ENCODE measurements at regions not wholly inside any gene's neighbourhood (a gene's known extent, or its start where the extent isn't known, plus 50 kb on each side); places are given as distances from the start of the nearest gene placed in this dataset.

GRCh38 chr5:135217669-135218485 is 181.2 kb downstream of the MACROH2A1 start:
- Histone ChIP-seq H3K36me3 (ENCODE audit: control insufficient read depth, insufficient read depth, low read length) (no peaks in the 10 kb centered on the region), H3K4me3 (ENCODE audit: low read length) (no peak overlapping the region), H3K27me3 (ENCODE audit: control insufficient read depth, insufficient read depth, low read length) (peaks cover 2% of the 10 kb centered on the region), H3K4me1 (ENCODE audit: control insufficient read depth, insufficient read depth, low read length) (peaks cover 3% of the 10 kb centered on the region), H3K9me3 (ENCODE audit: control insufficient read depth, low read depth, low read length) (no peaks in the 10 kb centered on the region), H3K27ac (ENCODE audit: low read length) (no peak overlapping the region)
- DNase-seq, result no peak
- no CpG with 5 or more reads among the region's 11 CpGs for WGBS (ENCODE audit: insufficient coverage, low lambda C conversion rate)

DNA sequence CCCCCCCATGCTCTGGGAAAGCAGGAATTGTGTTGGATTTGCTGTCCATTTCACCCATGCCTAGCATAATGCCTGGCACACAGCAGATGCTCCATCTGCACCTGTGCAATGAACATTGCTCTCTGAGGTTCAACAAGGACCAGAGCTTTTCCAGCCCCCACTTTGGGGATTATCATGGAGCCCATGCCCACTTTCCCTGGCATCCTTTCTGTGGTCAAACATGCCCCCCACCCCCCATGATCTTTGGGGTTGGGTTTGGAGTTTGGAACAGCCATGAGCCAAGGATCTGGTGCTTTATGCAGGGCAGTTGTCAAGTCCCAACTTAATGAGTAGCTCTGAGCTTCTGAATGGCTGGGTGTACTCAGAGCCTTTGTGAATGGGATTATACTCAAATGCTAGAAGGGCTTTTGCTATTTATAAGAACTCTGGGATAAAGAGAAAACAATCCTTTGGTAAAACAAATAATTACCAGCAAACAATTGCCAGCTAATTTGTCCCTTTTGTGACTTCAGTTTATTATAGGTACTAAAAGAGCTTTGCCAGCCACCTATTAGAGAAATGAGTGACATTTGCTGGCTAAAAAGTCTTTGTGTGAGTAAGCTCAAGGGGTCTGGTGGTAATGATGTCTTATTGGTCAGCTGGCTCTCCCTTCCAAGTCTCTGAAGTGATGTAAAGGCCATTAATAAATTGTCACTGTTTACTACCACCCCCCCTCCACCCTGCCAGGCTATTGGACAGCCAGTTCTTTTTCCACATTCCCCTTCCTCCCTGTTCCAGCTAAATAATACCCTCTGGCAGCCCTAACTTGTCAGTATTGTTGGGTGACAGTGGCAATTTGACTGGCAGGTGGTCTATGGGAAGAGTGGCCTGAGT is 182.3 kb downstream of the MACROH2A1 start:
- Histone ChIP-seq H3K4me3 (ENCODE audit: low read length) (no peak overlapping the region), H3K36me3 (ENCODE audit: control insufficient read depth, insufficient read depth, low read length) (no peaks in the 10 kb centered on the region), H3K27ac (ENCODE audit: low read length) (no peak overlapping the region), H3K9me3 (ENCODE audit: control insufficient read depth, low read depth, low read length) (no peaks in the 10 kb centered on the region), H3K4me1 (ENCODE audit: control insufficient read depth, insufficient read depth, low read length) (peaks cover 3% of the 10 kb centered on the region), H3K27me3 (ENCODE audit: control insufficient read depth, insufficient read depth, low read length) (peaks cover 2% of the 10 kb centered on the region)
- no peak for DNase-seq

DNA sequence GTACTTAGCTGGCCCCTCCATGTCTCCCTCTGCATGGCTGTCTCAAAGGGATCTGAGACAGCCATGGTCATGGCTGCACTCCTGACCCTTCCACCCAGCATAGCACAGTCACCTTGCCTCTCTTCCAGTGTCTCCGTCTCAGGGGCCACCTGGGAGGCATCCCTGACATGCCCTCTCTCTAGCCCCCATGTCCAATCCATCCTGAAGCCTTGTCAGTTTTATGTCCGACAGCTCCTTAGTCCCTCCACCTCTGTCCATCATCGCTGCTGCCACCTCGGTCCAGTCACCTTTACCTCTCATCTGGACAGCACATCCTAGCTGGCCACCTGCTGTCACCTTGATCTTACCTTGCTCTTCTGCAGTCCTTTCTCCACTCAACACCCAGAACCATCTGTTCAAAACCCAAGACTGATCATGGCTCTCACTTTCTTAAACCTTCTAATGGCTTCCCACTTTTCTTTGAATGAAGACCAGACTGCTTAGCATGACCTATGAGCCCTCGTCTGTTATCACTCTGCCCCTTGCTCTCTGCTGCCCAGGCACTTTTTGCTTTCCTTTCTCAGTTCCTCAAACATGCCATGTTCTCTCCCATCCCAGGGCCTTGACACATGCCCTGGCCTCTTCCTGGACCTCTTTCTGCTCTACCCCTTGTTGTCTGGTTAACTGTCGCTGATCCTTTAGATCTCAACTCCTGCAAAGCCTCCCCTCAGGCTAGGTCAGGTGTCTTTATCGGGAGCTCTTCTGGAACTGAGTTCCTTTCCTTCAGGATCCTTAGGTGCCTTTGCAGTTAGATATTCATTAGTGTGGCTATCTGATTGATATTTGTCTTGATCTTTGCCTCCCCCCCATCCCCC is 181.8 kb upstream of the PITX1 start:
- no peaks in the 10 kb centered on the region for H3K9me3 ChIP-seq (ENCODE audit: control insufficient read depth, low read depth, low read length)
- no peaks in the 10 kb centered on the region for H3K36me3 ChIP-seq (ENCODE audit: control insufficient read depth, insufficient read depth, low read length)
- H3K27ac ChIP-seq (ENCODE audit: low read length), result no peak overlapping the region
- WGBS (ENCODE audit: insufficient coverage, low lambda C conversion rate), result 89% methylated on average over 3 of the region's 7 CpGs
- peaks cover 2% of the 10 kb centered on the region for H3K27me3 ChIP-seq (ENCODE audit: control insufficient read depth, insufficient read depth, low read length)
- H3K4me3 ChIP-seq (ENCODE audit: low read length), result no peak overlapping the region
- peaks cover 3% of the 10 kb centered on the region for H3K4me1 ChIP-seq (ENCODE audit: control insufficient read depth, insufficient read depth, low read length)
- peak in 1 of 2 donors; percentile 20 for DNase-seq

GRCh38 chr5:135214897-135215616 is 181.0 kb upstream of the PITX1 start:
- Histone ChIP-seq H3K27me3 (ENCODE audit: control insufficient read depth, insufficient read depth, low read length) (peaks cover 2% of the 10 kb centered on the region), H3K4me3 (ENCODE audit: low read length) (no peak overlapping the region), H3K27ac (ENCODE audit: low read length) (no peak overlapping the region), H3K9me3 (ENCODE audit: control insufficient read depth, low read depth, low read length) (no peaks in the 10 kb centered on the region), H3K36me3 (ENCODE audit: control insufficient read depth, insufficient read depth, low read length) (no peaks in the 10 kb centered on the region), H3K4me1 (ENCODE audit: control insufficient read depth, insufficient read depth, low read length) (peaks cover 3% of the 10 kb centered on the region)
- DNase-seq, result no peak
- WGBS (ENCODE audit: insufficient coverage, low lambda C conversion rate), result no CpG with 5 or more reads among the region's 7 CpGs

- Histone ChIP-seq H3K9me3 (ENCODE audit: control insufficient read depth, low read depth, low read length) (no peaks in the 10 kb centered on the region), H3K27ac (ENCODE audit: low read length) (no peak overlapping the region), H3K27me3 (ENCODE audit: control insufficient read depth, insufficient read depth, low read length) (peaks cover 2% of the 10 kb centered on the region), H3K4me1 (ENCODE audit: control insufficient read depth, insufficient read depth, low read length) (peaks cover 3% of the 10 kb centered on the region), H3K36me3 (ENCODE audit: control insufficient read depth, insufficient read depth, low read length) (no peaks in the 10 kb centered on the region), H3K4me3 (ENCODE audit: low read length) (no peak overlapping the region)
- WGBS (ENCODE audit: insufficient coverage, low lambda C conversion rate), result no CpG with 5 or more reads among the region's 15 CpGs
- DNase-seq, result no peak
Observed at GRCh38 chr5:135213466-135214239, 179.6 kb upstream of the PITX1 start.

- Histone ChIP-seq H3K27me3 (ENCODE audit: control insufficient read depth, insufficient read depth, low read length) (peaks cover 2% of the 10 kb centered on the region), H3K9me3 (ENCODE audit: control insufficient read depth, low read depth, low read length) (no peaks in the 10 kb centered on the region), H3K4me3 (ENCODE audit: low read length) (no peak overlapping the region), H3K27ac (ENCODE audit: low read length) (no peak overlapping the region), H3K4me1 (ENCODE audit: control insufficient read depth, insufficient read depth, low read length) (peaks cover 3% of the 10 kb centered on the region), H3K36me3 (ENCODE audit: control insufficient read depth, insufficient read depth, low read length) (no peaks in the 10 kb centered on the region)
- WGBS (ENCODE audit: insufficient coverage, low lambda C conversion rate), result 70% methylated on average over 2 of the region's 5 CpGs
- no peak for DNase-seq
Observed at GRCh38 chr5:135213027-135213386, 179.0 kb upstream of the PITX1 start.

- Histone ChIP-seq H3K4me1 (ENCODE audit: control insufficient read depth, insufficient read depth, low read length) (peaks cover 3% of the 10 kb centered on the region), H3K27me3 (ENCODE audit: control insufficient read depth, insufficient read depth, low read length) (peaks cover 2% of the 10 kb centered on the region), H3K27ac (ENCODE audit: low read length) (no peak overlapping the region), H3K4me3 (ENCODE audit: low read length) (no peak overlapping the region), H3K9me3 (ENCODE audit: control insufficient read depth, low read depth, low read length) (no peaks in the 10 kb centered on the region), H3K36me3 (ENCODE audit: control insufficient read depth, insufficient read depth, low read length) (no peaks in the 10 kb centered on the region)
- WGBS (ENCODE audit: insufficient coverage, low lambda C conversion rate), result no CpG with 5 or more reads among the region's 10 CpGs
- DNase-seq, result no peak
Observed at GRCh38 chr5:135212361-135213026, 178.5 kb upstream of the PITX1 start.

DNA sequence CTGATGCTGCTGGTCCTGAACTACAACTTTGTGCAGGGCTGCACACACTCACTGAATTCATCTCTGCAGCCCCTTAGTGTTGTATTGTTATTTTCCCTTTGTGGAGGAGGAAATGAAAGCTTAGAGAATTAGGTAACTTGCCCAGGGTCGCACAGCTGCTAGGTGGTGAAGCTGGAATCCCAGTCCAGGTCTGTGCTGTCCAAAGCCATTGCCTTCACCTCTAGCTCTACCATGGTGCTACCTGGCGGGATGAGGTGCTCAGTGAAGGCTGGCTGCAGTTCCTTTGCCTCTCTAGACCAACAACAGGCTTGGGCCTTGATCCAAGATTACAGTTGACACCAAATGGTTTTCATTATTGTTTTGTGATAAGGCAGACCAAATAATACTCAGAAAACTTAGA is 177.8 kb upstream of the PITX1 start:
- H3K4me1 ChIP-seq (ENCODE audit: control insufficient read depth, insufficient read depth, low read length), result peaks cover 3% of the 10 kb centered on the region
- no peak overlapping the region for H3K4me3 ChIP-seq (ENCODE audit: low read length)
- peaks cover 2% of the 10 kb centered on the region for H3K27me3 ChIP-seq (ENCODE audit: control insufficient read depth, insufficient read depth, low read length)
- no peaks in the 10 kb centered on the region for H3K36me3 ChIP-seq (ENCODE audit: control insufficient read depth, insufficient read depth, low read length)
- no peaks in the 10 kb centered on the region for H3K9me3 ChIP-seq (ENCODE audit: control insufficient read depth, low read depth, low read length)
- DNase-seq, result no peak
- H3K27ac ChIP-seq (ENCODE audit: low read length), result no peak overlapping the region
- no CpG with 5 or more reads among the region's 2 CpGs for whole genome bisulfite sequencing (ENCODE audit: insufficient coverage, low lambda C conversion rate)
